HG02840 (cell line): ENCODE measurements at regions not wholly inside any gene's neighbourhood (a gene's known extent, or its start where the extent isn't known, plus 50 kb on each side); places are given as distances from the start of the nearest gene placed in this dataset.
"Not testable (repeated sequence)": the region's sequence is repeated elsewhere in the genome, so short reads cannot be mapped to it uniquely, and the experiment has no call there.

Source experiments
- ATAC-seq: cut with Tn5 transposase; IDR thresholded peaks from one replicate; pipeline ENCODE4 v1.9.1; 2021; ENCODE audit warnings: mild to moderate bottlenecking, moderate library complexity, moderate number of reproducible peaks; ENCODE audit not compliant: unreplicated experiment, low FRiP score

DNA sequence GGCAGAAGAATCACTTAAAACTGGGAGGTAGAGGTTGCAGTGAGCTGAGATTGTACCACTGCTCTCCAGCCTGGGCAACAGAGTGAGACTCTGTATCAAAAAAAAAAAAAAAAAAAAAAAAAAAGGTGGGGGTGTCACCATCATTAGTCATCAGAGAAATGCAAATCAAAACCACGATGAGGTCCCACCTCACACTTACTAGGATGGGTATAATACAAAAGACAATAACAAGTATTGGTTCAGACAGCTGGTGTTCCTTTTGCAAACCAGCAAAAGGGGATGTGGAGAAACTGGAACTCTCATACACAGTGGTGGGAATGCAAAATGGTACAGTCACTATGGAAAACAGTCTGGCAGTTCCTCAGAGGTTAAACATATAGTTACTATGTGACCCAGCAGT, 78.7 kb upstream of the TSC22D2 start:
- ATAC-seq: no peak

DNA sequence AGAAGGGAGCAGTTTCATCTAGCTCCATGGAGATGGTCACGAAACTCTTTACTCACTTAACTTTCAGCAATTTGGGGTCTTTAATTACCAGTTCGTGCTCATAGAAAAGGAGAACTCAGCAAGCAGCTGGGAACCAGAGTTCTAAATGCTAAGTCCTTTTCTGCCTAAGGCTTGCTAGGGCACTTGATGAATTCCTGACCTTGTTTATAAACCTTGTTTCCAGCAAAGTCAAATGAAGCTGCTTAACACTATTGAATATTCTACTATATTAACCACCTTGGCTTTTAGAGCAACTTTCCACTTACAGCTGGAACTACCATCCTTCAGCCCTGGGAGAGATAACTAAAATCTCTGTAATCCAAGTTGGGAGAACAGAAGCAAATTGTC, 79.5 kb upstream of the TSC22D2 start:
- ATAC-seq: no peak

DNA sequence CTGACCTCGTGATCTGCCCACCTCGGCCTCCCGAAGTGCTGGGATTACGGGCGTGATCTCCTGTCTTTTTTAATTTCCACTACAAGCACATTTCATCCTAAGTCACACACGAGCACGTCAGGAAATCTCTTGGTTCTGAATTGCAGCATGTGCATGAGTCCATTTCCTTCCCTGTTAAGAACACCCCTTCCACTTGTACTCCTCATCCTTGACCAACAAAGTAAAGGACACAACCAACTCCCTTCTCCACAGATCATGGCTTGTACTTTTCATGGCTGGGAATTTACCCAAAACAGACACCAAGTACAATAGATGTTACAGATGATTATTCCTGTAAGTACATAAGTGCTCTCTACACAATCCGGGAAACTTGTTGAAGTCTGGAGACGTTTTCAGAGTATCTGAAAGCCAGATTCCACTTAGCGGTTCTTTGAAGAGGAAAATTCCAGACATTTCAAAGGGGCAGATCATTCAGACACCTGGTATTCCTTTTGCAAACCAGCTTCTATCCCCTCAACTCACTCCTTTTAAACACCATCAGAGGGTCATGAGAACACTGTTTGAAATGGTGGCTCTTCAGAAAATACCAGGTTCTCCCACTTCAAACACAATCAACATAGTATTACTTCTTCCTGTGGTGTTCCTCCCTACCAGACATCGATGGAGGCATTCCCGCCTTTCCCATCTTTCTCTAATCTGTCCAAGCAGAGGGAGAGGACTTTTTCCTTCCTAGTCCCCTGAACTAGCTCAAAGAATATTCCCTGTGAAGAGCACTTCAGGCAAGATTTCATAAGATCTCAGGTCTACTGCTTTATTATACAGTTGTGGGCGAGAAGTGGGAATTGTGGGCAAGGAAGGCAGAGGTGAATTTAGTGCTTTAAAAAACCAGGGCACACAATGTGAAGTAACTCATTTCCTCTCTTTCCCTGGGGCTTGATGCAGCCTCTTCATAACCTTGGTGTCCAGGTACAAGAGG, 80.1 kb upstream of the TSC22D2 start:
- no peak for ATAC-seq

DNA sequence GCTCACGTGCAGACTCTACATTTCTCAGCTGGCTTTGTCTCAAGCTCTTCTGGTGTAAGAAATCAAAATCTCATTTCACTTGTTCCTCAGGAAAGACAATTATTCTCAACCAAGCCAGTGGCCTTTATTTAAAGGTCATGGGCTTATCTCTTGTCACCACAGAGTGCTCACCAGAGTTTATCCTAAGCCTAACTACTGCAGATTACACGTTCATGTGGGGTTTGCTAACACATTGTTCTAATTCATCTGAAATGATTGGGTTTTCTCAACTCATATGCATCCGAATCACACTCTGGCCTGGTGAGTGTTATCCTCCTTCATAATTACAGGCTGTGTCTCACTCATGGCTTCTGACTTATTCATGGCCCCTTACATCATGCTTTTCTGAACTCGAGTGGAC, 83.3 kb upstream of the TSC22D2 start:
- ATAC-seq: no peak

DNA sequence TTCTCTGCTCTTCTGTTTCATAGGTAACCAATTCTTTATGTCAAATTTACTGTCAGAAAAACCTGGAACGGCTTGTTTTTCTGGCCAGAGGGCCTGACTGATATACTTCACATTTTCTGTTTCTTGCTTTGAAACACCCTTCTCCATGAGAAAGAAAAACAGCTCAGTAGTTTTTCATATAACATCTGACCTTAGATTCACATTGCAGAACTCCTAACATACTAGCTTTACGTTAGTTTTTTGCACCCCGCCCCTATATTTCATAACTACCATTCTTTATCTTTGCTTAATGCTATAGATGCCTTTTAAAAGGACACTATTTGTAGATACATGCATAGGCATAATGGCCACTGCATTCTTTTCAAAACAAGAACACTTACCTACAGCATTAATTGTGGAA, 83.9 kb upstream of the TSC22D2 start:
- no peak for ATAC-seq

DNA sequence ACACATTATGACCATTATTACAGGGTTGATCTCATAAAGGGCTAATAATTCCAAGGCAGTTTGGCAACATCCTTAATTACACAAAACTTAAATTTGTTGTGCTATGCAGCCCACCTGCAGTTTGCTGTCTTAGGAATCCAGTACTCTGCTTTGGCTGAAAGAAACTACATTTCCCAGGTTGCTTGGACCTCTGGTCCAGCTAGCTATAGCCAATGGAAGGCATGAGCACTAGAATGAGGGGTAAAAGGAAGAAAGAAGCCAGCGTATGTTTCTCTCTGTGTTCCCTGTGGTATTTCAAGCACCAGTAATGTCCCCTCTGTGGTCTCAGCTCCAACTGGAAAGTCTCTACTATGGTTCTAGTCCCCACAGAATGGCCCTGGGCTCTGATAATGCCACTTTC, 84.3 kb upstream of the TSC22D2 start:
- ATAC-seq: no peak

DNA sequence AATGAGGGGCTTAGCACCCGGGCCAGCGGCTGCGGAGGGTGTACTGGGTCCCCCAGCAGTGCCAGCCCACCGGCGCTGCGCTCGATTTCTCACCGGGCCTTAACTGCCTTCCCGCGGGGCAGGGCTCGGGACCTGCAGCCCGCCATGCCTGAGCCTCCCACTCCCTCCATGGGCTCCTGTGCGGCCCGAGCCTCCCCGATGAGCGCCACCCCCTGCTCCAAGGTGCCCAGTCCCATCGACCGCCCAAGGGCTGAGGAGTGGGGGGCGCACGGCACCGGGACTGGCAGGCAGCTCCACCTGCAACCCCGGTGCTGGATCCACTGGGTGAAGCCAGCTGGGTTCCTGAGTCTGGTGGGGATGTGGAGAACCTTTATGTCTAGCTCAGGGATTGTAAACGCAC, 85.0 kb upstream of the TSC22D2 start:
- ATAC-seq: not testable (repeated sequence)

DNA sequence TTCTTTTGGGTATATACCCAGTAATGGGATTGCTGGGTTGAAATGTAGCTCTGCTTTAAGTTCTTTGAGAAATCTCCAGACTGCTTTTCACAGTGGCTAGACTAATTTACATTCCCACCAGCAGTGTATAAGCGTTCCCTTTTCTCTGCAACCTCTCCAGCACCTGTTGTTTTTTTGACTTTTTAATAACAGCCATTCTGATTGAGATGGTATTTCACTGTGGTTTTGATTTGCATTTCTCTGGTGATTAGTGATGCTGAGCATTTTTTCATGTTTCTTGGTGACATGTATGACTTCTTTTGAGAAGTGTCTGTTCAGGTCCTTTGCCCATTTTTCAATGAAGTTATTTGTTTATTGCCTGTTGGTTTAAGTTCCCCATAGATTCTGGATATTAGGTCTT, 87.1 kb upstream of the TSC22D2 start:
- ATAC-seq: not testable (repeated sequence)

DNA sequence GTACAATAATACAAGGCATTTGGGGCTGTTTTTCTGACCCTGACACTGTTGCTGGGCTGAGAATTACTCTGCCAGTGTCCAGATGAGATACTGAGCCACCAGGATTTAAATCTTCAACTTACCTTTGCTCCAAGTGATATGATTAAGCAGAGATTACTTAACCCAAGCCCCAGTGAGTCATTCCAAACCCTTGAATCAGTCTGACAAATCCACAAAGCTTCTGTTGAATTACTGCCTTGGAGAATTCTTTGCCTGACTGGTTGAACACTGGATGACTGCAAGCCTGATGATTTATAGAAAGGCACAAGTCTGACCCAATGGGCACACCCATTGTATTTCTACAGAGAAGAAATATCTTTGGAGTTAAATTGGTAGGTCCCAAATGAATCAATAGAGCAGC, 88.2 kb upstream of the TSC22D2 start:
- ATAC-seq: no peak

DNA sequence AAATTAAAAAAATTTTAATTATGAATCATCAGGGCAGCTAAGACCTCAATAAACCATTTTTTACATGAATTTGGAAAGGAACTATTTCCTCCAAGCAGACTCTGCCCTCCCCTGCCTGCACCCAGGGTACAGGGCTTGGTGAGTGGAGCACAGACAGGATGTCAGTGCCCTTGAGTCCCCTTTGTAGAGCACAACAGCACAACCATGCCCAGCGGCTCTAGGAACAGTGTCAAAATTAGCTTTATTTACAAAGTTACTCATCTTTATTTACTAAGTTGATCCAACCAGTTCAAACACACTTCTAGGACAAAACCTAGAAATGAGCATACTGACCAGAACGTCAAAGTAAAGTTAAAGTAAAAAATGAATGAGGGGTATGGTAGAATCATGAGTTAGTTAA, 90.6 kb upstream of the TSC22D2 start:
- no peak for ATAC-seq

DNA sequence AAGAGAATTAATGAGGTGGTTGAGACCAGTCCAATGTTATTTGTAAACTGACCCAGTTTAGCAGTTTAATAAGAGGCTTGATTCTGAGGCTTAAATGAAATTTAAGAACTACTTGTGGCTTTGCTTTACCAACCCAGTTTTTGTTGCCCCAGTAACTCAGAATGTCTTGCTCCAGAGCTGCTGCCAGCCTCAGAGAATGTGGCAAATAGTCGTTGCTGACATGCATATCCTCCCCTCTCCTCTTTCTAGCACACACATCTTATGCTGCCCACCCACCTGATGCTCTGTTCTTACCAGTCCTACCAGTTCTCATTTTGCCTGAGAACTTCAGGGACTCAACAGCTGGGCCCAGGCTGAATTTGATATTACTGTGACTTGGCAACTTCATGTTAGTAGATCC, 92.4 kb upstream of the TSC22D2 start:
- ATAC-seq: no peak

DNA sequence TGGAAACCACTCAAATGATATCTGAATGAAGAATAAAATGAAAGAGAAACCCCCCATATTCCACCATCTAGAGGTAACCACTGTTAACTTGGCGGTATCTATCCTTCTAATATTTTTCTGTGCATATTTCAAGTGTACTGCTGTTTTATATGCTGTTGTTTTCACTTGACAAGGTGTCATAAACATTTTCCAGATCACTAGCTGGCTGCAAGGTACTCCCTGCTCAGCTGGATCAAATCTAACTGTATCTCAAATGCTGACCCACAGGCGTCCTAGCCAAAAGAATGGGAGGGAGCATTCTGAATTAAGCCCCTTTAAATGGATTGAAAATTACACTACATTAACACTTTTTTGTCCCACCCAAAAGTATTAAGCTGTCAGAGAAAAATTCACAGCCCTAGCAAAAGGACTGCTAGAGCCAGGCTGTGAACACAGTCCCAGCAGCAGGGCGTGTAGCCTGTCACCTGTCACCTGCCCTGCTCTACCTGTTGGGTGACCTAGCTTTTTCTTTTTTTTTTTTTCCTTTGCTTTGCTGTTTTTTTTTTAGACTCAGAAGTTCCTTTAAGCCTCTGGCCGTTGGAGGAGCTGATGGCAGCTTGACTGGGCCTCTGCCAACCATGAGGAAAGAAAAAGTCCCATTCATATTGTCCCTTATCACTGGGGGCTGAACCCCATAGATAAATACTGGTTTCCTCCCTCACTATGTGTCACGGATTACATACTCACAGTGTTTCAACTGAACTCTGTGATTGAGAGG, 93.7 kb upstream of the TSC22D2 start:
- ATAC-seq: no peak

DNA sequence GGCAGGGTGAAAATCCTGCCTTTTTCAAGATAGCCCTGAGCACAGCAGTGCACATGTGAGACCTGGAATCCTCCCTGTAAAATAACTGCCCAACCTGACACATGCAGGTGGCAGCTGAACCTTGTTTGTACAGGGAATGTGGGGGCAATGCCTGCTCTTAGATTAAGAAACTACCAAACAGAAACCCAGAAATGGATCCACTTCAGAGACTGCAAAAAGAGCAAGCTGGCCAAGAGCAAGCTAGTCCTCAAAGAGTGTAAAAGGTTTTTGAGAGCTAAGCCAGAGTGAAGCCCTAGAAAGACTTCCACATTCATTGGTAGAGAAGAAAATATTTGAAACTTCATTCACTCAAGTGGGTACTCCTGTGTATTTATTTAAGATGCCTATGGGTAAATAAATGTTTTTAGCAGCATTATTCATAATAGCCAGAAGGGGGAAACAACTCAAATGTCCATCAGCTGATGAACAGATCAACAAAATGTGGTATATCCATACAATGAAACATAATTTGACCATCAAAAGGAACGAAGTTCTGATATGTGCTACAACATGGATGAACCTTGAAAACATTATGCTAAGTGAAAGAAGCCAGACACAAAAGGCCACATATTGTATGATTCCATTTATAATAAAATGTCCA, 96.0 kb upstream of the TSC22D2 start:
- ATAC-seq: no peak

DNA sequence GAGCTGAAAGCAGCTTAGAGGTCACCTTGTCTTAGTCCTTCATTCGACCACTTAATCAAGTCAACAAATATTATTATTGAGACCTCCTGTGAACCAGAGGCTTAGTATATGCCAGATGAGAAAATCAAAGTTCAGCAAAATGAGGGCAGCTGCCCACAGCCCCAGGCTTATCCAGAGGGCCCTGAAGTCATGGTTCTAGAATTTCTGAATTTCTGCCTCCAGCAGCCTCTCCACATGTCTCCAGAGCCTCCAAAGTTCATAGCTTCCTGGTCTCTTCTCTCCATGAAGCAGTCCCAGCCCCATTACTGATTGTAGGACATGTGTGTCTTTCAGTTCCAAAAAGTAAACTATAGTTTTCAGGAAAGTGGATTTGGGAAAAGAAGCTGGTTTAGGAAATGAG, 96.9 kb upstream of the TSC22D2 start:
- ATAC-seq: no peak

DNA sequence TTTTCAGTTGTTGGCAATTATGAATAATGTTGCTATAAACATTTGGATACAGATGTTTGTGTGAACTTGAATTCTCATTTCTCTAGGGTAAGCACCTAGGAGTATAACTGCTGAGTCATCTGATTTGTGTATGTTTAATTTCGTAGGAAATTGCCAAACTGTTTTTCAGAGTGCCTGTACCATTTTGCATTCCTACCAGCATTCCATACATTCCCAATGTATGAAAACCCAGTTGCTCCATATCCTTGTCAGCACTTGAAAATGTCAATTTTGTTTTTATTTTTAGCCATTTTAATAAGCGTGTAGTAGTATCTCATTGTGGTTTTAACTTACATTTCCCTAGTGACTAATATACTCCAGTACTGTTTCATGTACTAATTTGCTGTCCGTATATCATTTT, 98.5 kb upstream of the TSC22D2 start:
- no peak for ATAC-seq

DNA sequence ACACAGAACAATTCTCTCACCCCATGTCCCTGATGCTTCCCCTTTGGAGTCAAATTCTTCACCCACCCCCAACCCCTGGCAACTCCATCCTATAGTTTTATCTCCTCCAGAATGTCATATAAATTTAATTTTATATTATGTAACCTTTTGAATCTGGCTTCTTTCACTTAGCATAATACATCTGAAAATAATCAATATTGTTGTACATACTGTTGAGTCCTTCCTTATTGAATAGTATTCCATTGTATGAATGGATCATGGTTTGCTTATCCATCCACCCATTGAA, 98.9 kb upstream of the TSC22D2 start:
- no peak for ATAC-seq

DNA sequence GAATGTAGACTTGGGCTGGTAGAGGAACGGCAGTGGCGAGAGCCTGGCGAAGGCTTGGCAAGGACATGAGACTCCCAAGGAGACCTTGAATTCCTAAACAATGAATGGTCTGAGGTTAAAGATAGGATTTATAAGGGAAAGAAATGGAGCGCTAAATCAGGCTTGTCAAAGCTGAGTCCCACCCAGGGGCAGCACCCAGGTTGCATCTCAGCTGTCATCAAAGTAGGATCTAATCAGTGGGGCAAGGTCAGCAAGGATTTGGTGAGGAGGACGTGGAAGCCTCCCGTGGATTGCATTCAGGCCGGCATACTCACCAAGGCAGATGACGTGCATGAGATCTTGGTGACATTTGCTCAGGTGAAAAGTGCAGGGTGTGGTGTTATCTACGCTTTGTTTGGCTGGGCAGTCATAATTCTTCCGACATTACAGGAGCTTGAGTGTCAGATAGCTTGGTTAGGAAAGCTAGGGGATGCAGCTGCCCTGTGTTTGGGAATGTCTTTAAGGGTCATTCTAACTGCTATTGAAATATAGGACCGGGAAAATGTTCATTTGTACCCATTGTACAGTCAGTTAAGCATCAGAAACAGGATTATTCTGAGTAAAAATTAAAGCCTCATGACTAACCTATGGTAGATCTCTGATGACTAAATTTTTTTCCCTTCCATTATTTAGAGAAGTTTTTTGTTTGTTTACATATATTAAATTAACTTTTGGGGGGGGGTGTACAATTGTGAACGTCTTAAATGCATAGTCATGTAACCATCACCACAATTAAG, 99.4 kb upstream of the TSC22D2 start:
- ATAC-seq: no peak

DNA sequence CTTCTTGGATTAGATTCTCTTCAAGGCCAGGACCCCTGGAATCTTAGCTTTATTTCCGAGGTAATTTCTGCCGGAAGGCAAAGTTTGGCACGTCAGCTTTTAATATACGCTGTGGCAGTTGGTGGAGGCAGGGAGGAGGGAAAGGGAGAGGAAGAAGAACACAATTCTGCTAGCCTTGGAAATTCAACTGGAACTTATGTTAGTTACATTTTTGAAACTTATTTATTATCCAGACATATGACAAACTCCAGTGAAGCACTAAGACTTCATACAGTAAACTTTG, 100.1 kb upstream of the TSC22D2 start:
- ATAC-seq: no peak

DNA sequence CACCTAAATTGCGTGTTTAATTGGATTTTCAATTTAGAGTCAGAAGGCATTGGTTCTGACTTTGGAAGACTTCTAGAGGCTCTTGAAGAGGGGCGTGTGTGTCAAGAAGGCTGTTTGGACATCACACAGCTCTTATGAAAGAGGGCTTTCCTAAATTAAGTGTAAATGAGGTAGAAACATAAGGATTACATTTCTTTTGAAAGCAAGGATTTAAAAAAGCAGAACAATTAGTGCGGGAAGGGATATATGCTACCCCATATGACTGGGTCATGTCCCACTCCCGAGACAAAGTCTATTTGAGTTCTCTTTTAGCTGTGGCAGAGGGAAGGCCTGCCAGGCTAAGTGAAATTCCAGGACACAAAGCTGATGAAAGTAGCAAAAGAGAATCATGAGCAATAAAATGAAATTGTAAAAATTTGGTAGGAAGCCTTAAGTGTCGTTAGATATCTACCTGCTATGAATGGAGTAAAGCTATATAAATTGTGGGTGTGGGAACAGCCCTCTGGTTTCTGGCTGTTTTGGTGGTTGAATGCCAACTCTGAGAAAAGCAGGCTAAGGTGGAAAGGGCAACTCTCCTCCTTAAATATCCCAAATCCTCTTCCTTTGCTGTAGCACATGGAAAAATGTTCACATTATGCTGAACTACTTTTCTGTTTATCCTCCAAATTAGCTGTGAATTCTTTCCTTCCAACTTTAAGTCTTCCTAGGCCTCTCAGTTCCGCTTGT, 100.6 kb upstream of the TSC22D2 start:
- ATAC-seq: no peak

DNA sequence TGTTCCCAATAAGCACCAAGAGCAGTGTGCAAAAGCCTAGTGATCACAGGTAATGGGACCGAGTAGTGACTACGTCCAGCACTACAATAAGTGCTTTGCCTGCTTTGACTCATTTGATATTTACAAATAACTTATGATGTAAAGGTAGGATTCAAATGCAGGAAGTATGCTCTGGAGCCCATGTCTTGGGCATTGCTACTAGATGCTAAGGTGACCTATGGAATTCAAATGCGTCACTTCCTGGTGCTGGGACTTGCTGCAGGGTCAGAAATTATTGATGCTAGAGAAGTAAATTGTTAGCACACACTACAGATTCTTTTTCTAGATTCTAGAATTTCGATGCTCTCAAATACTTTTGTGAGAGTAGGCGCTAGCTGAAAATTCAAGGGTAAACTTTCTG, 101.2 kb upstream of the TSC22D2 start:
- ATAC-seq: no peak
